T-helper 17 cell (primary cell): ENCODE measurements at regions not wholly inside any gene's neighbourhood (a gene's known extent, or its start where the extent isn't known, plus 50 kb on each side); places are given as distances from the start of the nearest gene placed in this dataset.

Experiments
- ATAC-seq: fragments of 150-1000 bp; cut with Tn5 transposase; 2 replicates; pipeline ENCODE4 v1.10.0; 2021; ENCODE audit warnings: mild to moderate bottlenecking, moderate library complexity
- DNase-seq, 3 donors: peaks; one replicate each; pipeline versions ENCODE4 v3.0.0 to v3.0.0-alpha.2; 2020 to 2021
- H3K9me3 ChIP-seq: one replicate; pipeline ENCODE4 v1.7.0; 2013; ENCODE audit warnings: low read length, mild to moderate bottlenecking; ENCODE audit not compliant: control insufficient read depth, poor library complexity, severe bottlenecking
- H3K27ac Mint-ChIP-seq: one replicate; pipeline ENCODE4 v1.8.0; 2022; ENCODE audit warnings: mild to moderate bottlenecking, moderate library complexity, mixed read lengths
- H3K27me3 Mint-ChIP-seq: one replicate; pipeline ENCODE4 v1.8.0; 2022; ENCODE audit warnings: mixed read lengths
- H3K36me3 Mint-ChIP-seq: one replicate; pipeline ENCODE4 v1.8.0; 2022; ENCODE audit warnings: low read depth, mixed read lengths
- H3K4me1 Mint-ChIP-seq: one replicate; pipeline ENCODE4 v1.8.0; 2022; ENCODE audit warnings: mild to moderate bottlenecking, mixed read lengths
- H3K4me3 Mint-ChIP-seq: one replicate; pipeline ENCODE4 v1.8.0; 2022; ENCODE audit warnings: mild to moderate bottlenecking, moderate library complexity, mixed read lengths

- DNase-seq (no peak), ATAC-seq (no peak)
- Mint-ChIP-seq H3K27me3 (peaks cover 5% of the 10 kb centered on the region), H3K36me3 (no peaks in the 10 kb centered on the region), H3K4me3 (no peak overlapping the region), H3K4me1 (no peaks in the 10 kb centered on the region), H3K27ac (no peak overlapping the region)
- no peaks in the 10 kb centered on the region for H3K9me3 ChIP-seq
Observed at GRCh38 chrX:13518126-13518525, 51.3 kb upstream of the EGFL6 start.

GRCh38 chrX:13515211-13515930 is 54.0 kb upstream of the EGFL6 start:
- H3K9me3 ChIP-seq: no peaks in the 10 kb centered on the region
- Mint-ChIP-seq H3K27ac (no peak overlapping the region), H3K4me1 (peaks cover 2% of the 10 kb centered on the region), H3K27me3 (peaks cover 5% of the 10 kb centered on the region), H3K4me3 (no peak overlapping the region), H3K36me3 (no peaks in the 10 kb centered on the region)
- no peak for ATAC-seq
- DNase-seq: no peak

DNA sequence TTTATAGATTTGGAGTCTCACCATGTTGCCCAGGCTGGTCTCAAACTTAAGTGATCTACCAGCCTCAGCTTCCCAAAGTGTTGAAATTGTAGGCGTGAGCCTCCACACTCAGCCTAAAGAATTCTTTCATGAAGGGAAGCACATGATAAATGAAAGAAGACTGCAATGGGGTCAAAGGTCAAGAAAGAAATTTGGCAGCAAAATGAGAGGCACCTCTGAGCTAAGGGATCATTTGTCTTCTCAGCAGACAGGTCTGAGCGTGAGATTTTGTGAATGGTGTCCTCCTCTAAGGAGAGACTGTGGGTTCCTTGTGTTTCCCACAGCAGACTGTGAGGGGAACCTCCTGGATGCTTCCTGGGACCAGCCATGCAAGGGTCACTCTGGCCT is 57.5 kb upstream of the EGFL6 start:
- no peaks in the 10 kb centered on the region for H3K27me3 Mint-ChIP-seq
- ATAC-seq: no peak
- H3K4me1 Mint-ChIP-seq: peaks cover 2% of the 10 kb centered on the region
- no peaks in the 10 kb centered on the region for H3K36me3 Mint-ChIP-seq
- no peaks in the 10 kb centered on the region for H3K9me3 ChIP-seq
- H3K27ac Mint-ChIP-seq: no peak overlapping the region
- no peak for DNase-seq
- no peak overlapping the region for H3K4me3 Mint-ChIP-seq

- ATAC-seq: no peak
- Mint-ChIP-seq H3K4me3 (no peak overlapping the region), H3K27ac (peak overlapping the region; percentile 8), H3K27me3 (no peaks in the 10 kb centered on the region), H3K36me3 (no peaks in the 10 kb centered on the region), H3K4me1 (peaks cover 2% of the 10 kb centered on the region)
- H3K9me3 ChIP-seq: no peaks in the 10 kb centered on the region
- DNase-seq: no peak
Observed at GRCh38 chrX:13511241-13511943, 58.0 kb upstream of the EGFL6 start.

- DNase-seq (no peak), ATAC-seq (no peak)
- Mint-ChIP-seq H3K36me3 (no peaks in the 10 kb centered on the region), H3K4me1 (peaks cover 2% of the 10 kb centered on the region), H3K27me3 (no peaks in the 10 kb centered on the region), H3K4me3 (no peak overlapping the region), H3K27ac (no peak overlapping the region)
- no peaks in the 10 kb centered on the region for H3K9me3 ChIP-seq
Observed at GRCh38 chrX:13507893-13508292, 61.5 kb upstream of the EGFL6 start.

DNA sequence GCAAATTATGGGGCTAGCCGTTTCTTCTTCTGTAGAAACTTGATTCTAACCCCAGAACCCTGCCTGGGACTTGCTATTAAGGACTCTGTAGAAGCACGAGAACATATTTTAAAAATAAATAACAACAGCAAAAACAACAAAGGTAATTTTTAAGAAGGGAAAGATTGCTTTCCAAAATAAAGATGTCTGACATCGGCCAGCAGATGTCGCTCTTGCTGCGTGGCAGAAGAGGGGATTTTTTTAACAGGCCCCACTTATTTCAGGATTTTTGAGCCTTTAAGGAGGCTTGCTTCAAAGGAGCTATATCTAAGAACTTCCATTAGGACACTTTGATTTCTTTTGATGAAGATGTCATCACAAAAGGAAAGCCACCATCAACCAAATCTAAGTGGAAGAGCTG is 62.8 kb upstream of the EGFL6 start:
- H3K9me3 ChIP-seq: no peaks in the 10 kb centered on the region
- Mint-ChIP-seq H3K4me3 (no peak overlapping the region), H3K27me3 (no peaks in the 10 kb centered on the region), H3K4me1 (peaks cover 2% of the 10 kb centered on the region), H3K27ac (no peak overlapping the region), H3K36me3 (no peaks in the 10 kb centered on the region)
- ATAC-seq: no peak
- DNase-seq: peak; percentile 11 to 19 (median 12)

GRCh38 chrX:13502590-13502989 is 66.8 kb upstream of the EGFL6 start:
- H3K9me3 ChIP-seq: no peaks in the 10 kb centered on the region
- H3K4me3 Mint-ChIP-seq: no peak overlapping the region
- peaks cover 3% of the 10 kb centered on the region for H3K36me3 Mint-ChIP-seq
- H3K27me3 Mint-ChIP-seq: no peaks in the 10 kb centered on the region
- no peak for ATAC-seq
- no peak overlapping the region for H3K27ac Mint-ChIP-seq
- no peaks in the 10 kb centered on the region for H3K4me1 Mint-ChIP-seq
- DNase-seq: no peak

- no peak overlapping the region for H3K4me3 Mint-ChIP-seq
- H3K9me3 ChIP-seq: no peaks in the 10 kb centered on the region
- H3K36me3 Mint-ChIP-seq: peaks cover 3% of the 10 kb centered on the region
- no peaks in the 10 kb centered on the region for H3K4me1 Mint-ChIP-seq
- ATAC-seq (no peak), DNase-seq (no peak)
- H3K27ac Mint-ChIP-seq: no peak overlapping the region
- H3K27me3 Mint-ChIP-seq: no peaks in the 10 kb centered on the region
Observed at GRCh38 chrX:13499736-13500135, 69.7 kb upstream of the EGFL6 start.

DNA sequence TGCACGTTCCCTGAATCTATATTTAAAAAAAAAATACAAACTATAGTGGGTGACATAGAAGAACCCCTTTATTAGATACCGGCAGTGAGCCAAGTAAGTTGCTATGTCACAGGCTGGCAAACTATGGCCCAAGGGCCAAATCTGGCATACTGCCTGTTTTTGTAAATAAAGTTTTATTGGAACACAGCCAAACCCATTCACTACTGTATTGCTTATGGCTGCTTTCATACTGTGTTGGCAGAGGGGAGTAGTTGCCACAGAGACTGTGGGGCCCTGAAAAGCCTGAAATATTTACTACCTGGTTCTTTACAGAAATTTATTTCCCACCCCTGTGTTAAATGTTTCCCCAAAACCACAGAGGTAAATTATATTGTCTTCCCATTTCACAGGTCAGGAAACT is 71.2 kb upstream of the EGFL6 start:
- H3K4me3 Mint-ChIP-seq: no peak overlapping the region
- no peak for DNase-seq
- H3K4me1 Mint-ChIP-seq: no peaks in the 10 kb centered on the region
- no peak overlapping the region for H3K27ac Mint-ChIP-seq
- no peak for ATAC-seq
- H3K27me3 Mint-ChIP-seq: no peaks in the 10 kb centered on the region
- no peaks in the 10 kb centered on the region for H3K9me3 ChIP-seq
- peaks cover 3% of the 10 kb centered on the region for H3K36me3 Mint-ChIP-seq

GRCh38 chrX:13495232-13495631 is 74.2 kb upstream of the EGFL6 start:
- Mint-ChIP-seq H3K4me3 (no peak overlapping the region), H3K36me3 (no peaks in the 10 kb centered on the region), H3K27me3 (no peaks in the 10 kb centered on the region), H3K27ac (no peak overlapping the region), H3K4me1 (no peaks in the 10 kb centered on the region)
- H3K9me3 ChIP-seq: no peaks in the 10 kb centered on the region
- no peak for ATAC-seq
- no peak for DNase-seq

DNA sequence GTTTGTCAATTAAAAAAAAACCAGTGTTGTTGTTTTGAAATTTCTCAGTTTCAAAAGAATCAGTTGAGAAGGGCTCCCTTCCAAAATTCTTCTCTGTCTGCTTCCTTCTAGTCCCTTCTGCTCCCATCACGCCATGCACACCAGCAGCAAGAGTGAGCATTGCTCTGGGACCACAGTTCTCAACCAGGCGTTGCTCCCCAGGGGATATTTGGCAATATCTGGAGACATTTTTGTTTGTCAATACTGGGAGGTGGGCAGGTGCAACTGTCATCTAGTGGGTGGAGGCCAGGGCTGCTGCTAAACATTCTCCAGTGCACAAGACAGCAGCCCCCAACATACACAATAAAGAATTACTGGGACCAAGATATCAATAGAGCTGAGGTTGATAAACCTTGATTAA is 74.8 kb upstream of the EGFL6 start:
- DNase-seq: no peak
- no peak overlapping the region for H3K27ac Mint-ChIP-seq
- no peaks in the 10 kb centered on the region for H3K4me1 Mint-ChIP-seq
- no peak overlapping the region for H3K4me3 Mint-ChIP-seq
- no peaks in the 10 kb centered on the region for H3K36me3 Mint-ChIP-seq
- ATAC-seq: no peak
- no peaks in the 10 kb centered on the region for H3K27me3 Mint-ChIP-seq
- no peaks in the 10 kb centered on the region for H3K9me3 ChIP-seq

GRCh38 chrX:13493659-13494058 is 75.7 kb upstream of the EGFL6 start:
- H3K9me3 ChIP-seq: no peaks in the 10 kb centered on the region
- Mint-ChIP-seq H3K27me3 (no peaks in the 10 kb centered on the region), H3K27ac (no peak overlapping the region), H3K4me1 (no peaks in the 10 kb centered on the region), H3K4me3 (no peak overlapping the region), H3K36me3 (no peaks in the 10 kb centered on the region)
- no peak for DNase-seq
- ATAC-seq: no peak

DNA sequence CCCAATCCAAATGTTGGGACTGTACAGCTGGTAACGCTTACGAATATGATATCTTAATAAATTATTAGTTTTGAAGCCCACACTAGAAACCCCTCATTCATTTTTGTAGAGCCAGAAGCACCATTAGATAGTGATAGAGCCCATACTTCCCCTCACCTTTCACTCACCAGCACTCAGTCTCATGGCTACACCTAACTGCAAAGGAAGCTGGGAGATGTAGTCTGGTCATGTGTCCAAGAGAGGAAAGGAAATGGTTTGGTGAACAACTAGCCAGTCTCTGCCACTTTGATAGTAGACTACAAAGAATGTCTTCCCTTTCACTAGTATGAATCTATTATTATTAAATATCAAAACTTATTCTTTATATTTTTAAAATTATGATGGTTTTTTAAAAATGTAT is 77.1 kb upstream of the EGFL6 start:
- Mint-ChIP-seq H3K27ac (no peak overlapping the region), H3K4me1 (peaks cover 6% of the 10 kb centered on the region), H3K4me3 (no peak overlapping the region), H3K27me3 (no peaks in the 10 kb centered on the region), H3K36me3 (no peaks in the 10 kb centered on the region)
- no peak for DNase-seq
- no peak for ATAC-seq
- no peaks in the 10 kb centered on the region for H3K9me3 ChIP-seq

- H3K4me3 Mint-ChIP-seq: no peak overlapping the region
- no peaks in the 10 kb centered on the region for H3K27me3 Mint-ChIP-seq
Observed at GRCh38 chrX:13491061-13491460, 78.3 kb upstream of the EGFL6 start.

More at GRCh38 chrX:13491061-13491460, 78.3 kb upstream of the EGFL6 start:
- H3K9me3 ChIP-seq: no peaks in the 10 kb centered on the region
- no peak for DNase-seq
- H3K36me3 Mint-ChIP-seq: no peaks in the 10 kb centered on the region
- no peak for ATAC-seq
- peaks cover 6% of the 10 kb centered on the region for H3K4me1 Mint-ChIP-seq
- H3K27ac Mint-ChIP-seq: no peak overlapping the region
